GM12872 (cell line): ENCODE measurements at regions not wholly inside any gene's neighbourhood (a gene's known extent, or its start where the extent isn't known, plus 50 kb on each side); places are given as distances from the start of the nearest gene placed in this dataset.

ENCODE experiments used
- TF ChIP-seq, protein P1 (sequence below): IDR thresholded peaks from 3 replicates; pipeline ENCODE4 v1.5.1; 2011; ENCODE audit warnings: low read depth, mild to moderate bottlenecking, low read length, moderate library complexity; ENCODE audit not compliant: insufficient read depth

- TF ChIP-seq, protein P1, sequence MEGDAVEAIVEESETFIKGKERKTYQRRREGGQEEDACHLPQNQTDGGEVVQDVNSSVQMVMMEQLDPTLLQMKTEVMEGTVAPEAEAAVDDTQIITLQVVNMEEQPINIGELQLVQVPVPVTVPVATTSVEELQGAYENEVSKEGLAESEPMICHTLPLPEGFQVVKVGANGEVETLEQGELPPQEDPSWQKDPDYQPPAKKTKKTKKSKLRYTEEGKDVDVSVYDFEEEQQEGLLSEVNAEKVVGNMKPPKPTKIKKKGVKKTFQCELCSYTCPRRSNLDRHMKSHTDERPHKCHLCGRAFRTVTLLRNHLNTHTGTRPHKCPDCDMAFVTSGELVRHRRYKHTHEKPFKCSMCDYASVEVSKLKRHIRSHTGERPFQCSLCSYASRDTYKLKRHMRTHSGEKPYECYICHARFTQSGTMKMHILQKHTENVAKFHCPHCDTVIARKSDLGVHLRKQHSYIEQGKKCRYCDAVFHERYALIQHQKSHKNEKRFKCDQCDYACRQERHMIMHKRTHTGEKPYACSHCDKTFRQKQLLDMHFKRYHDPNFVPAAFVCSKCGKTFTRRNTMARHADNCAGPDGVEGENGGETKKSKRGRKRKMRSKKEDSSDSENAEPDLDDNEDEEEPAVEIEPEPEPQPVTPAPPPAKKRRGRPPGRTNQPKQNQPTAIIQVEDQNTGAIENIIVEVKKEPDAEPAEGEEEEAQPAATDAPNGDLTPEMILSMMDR = no peak
Observed at GRCh38 chr2:167509586-167509985, 621.3 kb downstream of the XIRP2 start.

DNA sequence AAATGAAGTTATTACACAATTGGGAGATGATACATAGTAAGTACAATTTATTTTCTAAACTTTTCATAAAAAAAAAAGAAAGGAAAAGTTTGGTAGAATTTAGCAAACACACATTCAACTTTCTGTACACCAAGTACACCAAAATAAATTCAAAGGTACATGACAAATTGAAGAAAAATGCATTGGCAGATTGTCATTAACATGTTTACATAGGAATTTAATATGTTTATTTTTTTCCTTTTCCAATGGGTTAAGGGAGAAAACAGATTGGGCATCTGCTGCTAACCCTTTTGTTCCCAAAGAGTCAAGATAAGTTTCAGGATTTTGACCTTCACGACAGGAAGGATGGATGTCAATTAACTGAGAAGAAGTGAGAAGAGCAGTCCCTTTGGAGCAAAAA lies 620.4 kb downstream of the XIRP2 start:
- TF ChIP-seq, protein P1 = no peak

- TF ChIP-seq, protein P1 = no peak
Observed at GRCh38 chr2:167506395-167506794, 618.1 kb downstream of the XIRP2 start.

GRCh38 chr2:167504695-167505094 lies 616.4 kb downstream of the XIRP2 start:
- TF ChIP-seq, protein P1 = no peak

GRCh38 chr2:167504061-167504460 lies 615.8 kb downstream of the XIRP2 start:
- TF ChIP-seq, protein P1 = no peak

DNA sequence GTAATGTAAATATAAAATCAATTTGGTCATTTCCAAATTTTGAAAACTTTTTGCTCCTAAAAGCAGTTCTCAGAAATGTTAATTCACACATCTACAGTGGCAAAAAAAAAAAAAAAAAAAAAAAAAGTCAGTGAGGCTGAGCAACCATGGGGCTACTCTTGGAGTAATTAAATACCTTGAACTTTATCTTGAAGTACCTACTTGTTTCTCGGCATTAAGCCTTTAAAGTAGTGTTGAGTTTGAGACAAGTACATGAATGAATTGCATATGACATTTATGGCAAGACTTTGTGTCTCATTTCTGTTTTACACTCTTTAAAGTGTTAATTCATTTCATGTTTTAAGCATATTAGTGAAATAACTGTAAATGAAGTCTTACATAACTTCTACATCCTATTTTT lies 613.3 kb downstream of the XIRP2 start:
- TF ChIP-seq, protein P1 = no peak

DNA sequence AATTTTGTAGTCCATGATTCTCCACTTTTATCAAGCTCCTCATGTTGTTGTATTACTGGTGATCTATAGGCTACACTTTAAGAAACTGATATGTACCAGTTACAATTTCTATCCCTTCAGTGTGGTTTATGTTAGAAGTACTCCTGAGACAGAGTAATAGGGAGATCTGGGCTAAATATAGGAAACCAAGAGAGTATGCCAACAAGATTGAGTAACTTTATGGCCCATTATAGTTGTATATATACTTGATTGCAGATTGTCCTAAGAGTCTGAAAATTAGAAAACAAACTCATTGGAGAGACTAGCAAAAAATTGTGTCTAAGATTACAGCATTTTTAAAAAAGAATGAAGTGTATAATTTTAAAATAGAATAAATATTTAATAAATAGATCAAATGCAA lies 605.6 kb downstream of the XIRP2 start:
- TF ChIP-seq, protein P1 = no peak

GRCh38 chr2:167492486-167492885 lies 604.2 kb downstream of the XIRP2 start:
- TF ChIP-seq, protein P1 = no peak
